SK-N-DZ (cell line): ENCODE measurements at regions not wholly inside any gene's neighbourhood (a gene's known extent, or its start where the extent isn't known, plus 50 kb on each side); places are given as distances from the start of the nearest gene placed in this dataset.
"Not testable (repeated sequence)": the region's sequence is repeated elsewhere in the genome, so short reads cannot be mapped to it uniquely, and the experiment has no call there.

Experiments used
- DNase-seq: peaks from one replicate; pipeline ENCODE4 v3.0.0-alpha.2; 2015; ENCODE audit warnings: low spot score

DNA sequence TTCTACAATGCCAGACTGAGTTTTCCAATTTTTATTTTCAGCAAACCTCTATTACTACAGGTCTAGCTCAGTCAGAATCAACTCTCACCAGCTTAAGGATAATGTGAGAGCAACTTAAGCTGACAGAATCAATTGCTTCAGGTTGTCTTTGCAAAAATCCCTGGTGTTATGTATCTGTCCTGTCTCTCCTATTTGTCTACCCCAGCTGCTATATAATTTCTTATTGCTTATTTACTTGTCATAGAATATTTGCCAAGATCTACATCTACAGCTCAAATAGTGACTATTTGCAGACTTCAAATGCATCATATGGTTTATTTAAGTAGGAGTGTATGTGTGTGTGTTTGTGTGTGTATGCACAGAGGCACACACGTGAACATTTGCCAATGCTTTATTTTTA lies 54.1 kb downstream of the FOXG1 start:
- no peak for DNase-seq

DNA sequence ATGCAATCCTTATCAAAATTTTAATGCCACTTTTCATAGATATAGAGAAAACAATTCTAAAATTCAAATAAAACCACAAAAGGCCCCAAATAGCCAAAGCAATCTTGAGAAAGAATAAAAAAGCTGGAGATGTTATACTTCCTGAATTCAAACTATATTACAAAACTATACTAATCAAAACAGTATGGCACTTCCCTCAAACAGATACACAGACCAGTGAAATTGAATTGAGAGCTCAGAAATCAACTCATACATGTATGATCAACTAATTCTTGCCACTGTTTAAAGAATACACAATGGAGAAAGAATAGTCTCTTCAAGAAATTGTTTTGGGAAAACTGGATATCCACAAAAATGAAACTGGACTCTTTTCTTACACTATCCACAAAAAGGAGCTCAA lies 55.4 kb downstream of the FOXG1 start:
- no peak for DNase-seq

DNA sequence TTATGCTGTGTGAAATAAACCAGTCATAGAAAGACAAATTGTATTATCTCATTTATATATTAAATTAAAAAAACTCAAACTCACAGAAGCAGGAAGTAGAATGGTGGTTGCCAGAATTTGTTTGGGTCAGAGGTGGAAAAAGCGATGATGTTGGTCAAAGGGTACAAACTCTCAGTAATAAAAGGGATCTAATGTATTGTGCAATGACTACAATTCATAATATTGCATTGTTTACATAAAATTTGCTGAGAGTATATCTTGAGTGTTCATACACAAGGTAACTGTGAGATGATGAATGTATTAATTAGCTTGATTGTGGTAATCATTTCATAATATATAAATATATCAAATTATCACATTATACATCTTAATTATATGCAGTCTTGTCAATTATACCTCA lies 56.7 kb downstream of the FOXG1 start:
- DNase-seq: no peak

DNA sequence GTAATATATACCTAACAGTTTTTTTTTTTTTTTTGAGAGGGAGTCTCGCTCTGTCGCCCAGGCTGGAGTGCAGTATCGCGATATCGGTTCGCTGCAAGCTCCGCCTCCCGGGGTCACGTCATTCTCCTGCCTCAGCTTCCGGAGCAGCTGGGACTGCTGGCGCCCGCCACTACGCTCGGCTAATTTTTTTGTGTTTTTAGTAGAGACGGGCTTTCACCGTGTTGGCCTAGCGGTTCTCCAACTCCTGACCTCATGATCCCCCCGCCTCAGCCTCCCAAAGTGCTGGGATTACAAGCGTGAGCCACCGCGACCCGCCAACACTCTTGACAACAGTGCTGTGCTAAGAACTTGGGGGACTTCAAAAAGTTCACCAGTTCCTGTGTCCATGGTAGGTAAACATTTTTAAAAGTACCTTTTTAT lies 63.5 kb downstream of the FOXG1 start:
- no peak for DNase-seq

DNA sequence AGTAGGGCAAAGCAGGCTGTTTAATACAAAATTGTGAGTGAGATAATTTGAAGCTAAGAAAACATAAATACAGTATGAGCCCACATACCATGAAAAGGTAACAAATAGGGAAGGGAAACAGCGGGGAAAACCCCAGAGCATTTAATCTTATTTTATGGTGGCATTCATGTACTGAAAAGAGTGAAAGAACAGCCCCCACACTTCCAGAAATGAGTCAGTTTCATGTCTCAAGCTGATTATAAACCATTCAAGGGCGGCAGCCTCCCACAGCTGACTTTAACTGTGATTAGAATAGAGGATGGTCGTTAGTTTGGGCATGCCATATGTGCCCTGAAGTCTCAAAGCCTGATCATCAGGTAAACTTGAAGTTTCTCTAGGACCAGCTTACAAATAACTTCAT lies 64.5 kb downstream of the FOXG1 start:
- DNase-seq: no peak

DNA sequence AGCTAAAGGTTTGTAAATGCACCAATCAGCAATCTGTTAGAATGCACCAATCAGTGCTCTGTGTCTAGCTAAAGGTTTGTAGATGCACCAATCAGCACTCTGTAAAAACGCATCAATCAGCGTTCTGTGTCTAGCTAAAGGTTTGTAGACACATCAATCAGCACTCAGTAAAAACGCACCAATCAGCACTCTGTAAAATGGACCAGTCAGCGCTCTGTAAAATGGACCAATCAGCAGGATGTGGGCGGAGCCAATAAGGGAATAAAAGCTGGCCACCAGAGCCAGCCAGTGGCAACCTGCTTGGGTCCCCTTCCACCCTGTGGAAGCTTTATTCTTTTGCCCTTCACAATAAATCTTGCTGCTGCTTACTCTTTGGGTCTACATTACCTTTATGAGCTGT lies 76.0 kb downstream of the FOXG1 start:
- not testable (repeated sequence) for DNase-seq

DNA sequence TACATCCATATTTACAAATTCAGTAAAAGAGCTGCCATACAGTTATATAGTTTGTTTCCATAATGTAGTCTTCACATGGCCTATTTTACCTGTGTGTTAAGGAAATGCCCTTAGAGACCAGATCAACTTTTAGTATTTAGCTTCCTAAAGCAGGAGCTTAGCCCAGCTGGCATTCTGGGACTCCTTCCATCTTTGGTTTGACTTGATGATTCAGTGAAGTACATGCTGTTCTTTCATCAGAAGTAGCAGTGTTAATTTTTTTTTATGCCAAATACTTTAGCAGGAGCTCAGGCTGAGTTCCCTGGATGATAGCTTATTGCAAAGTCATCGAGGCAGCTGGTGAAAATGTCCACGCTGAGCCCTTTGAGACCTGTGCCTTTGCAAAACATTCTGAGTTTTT lies 101.0 kb downstream of the FOXG1 start:
- DNase-seq: no peak

DNA sequence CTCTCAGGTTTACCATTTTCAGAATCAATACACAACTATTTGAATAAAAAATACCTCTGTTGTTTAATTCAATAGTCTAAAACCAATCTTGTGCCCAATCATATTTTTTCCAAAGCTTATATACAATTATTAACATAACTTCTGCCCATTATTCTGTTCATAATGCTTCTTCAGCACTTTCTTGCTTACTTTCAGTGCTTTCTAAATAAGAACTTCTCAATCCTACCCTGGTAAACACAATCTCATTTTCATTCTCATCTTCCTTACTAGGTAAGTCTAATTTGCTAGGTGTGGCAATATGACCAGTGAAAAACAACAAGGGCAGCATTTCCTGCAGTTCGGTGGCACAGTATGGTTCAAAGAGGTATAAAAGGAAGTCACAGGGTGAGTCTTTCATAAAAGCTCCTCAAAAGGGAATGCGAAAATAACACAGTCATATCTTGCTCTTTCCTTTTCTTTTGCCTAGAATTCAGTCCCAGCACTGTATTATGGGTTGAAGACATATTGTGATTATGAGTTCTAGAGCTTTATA lies 103.5 kb downstream of the FOXG1 start:
- no peak for DNase-seq

DNA sequence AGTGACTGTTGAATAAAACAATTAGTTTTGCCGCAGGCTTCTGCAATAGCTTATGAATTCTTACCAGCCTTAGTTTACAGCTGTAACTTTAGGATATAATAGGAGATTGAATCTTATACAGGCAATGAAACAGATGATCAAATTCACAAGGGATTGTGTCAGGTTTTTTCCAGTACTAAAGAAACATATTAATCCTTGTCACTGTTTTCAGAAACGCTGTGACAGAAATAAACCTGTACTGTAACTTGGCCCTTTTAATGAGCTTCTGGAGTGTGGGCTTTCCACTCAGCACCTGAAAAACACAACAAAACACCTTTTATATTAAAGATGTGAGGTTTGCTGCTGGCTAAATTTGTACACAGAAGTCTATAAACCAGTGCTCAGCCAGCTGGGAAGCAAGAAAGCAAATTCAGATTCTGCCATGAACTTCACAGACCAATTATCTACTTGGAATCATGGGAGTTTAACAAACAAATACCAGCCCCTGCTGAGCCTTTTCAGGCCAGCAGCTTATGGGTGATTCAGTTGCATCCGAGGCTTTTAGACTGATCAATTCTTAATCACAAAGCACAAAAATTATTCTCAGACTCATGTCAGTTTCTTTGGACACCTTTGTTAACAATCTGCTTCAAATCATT lies 109.5 kb downstream of the FOXG1 start:
- no peak for DNase-seq

DNA sequence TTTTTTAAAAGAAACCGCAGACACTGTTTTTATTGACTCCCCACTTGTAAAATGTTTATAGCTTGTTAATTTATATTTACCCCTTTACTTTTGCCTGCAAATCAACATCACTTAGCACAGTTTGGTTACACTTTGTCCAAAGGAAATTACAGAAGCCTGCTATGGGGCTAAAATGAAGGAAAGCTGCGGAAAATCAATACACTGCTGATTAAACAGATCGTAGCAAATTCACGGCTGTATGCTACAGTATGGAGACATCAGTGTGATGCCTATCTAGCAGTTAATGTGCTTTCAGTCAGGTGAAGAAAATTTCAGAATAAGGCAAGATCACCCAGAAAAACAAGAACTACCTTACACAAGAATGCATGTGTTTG lies 110.0 kb downstream of the FOXG1 start:
- no peak for DNase-seq

DNA sequence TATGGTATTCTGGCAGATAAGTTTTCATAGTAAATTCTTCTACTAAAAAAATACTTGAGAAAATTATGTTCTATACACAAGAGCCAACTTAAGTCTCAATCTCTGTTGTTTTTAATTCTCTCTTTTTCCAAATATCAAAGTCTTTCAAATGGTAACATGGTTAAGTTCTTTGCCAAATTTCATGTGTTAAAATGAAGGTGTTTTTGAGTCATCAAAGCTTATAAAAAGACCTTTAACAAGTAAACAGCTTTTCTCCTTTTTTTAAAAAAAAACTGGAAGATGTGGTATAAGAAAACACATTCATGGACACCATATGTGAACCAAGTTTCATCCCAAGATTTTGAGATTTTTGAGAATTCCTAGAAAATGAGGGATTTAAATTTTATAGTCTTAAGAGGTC lies 111.3 kb downstream of the FOXG1 start:
- DNase-seq: no peak

DNA sequence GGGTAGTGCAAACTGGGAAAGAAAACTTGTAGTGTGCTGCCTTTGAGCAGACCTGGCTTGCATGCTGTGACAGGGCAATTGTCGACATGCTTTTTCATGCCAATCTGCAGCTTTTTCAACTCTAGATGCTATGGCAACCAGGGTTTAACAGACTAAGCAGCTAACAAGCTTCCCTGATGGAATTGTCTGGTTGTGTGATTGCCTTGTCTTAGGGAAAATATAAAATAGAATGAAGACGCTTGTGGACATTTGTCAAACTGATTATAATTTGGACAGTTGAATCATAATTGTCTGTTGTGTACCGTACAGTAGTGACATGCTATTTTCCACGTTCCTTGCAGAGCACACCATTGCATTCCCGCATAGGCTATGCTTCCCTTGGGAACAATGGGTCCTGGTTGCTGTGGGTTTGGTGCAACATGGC lies 113.0 kb downstream of the FOXG1 start:
- no peak for DNase-seq

DNA sequence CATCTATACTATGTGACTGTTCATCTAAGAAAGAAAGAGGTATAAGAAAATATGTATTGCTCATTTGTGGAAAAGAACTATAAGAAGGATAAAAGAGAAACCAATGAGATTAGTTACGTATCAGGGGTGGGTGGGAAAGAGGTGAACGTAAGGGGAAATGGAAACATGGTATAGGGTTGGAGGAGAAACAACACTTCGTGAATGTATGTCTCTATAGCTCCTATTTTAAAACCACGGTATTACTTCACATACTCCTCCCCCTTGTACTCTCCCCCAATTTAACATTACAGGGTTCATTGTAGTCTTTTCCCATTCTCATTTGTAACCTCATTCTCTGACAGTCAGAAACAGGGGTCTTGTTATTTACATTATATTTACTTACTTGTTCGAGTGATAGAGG lies 120.4 kb downstream of the FOXG1 start:
- DNase-seq: no peak

DNA sequence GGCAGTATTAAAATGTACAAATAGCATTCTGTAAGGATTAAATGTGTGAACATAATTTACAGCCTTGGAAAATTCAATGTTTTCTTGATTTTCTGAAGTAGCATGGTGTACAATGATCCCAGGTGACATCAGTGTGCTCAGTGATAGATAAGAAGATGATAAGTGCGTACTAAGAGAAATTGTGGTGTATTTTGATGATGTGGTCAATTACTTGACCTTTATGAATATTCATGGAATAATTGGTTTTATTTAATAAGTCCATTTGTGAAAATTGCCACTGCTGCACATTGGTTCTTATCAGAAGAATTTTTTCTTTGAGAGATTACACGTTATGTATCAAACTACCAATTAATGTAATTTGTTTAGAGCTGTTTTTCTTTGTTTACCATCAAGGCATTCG lies 128.8 kb downstream of the FOXG1 start:
- DNase-seq: no peak

DNA sequence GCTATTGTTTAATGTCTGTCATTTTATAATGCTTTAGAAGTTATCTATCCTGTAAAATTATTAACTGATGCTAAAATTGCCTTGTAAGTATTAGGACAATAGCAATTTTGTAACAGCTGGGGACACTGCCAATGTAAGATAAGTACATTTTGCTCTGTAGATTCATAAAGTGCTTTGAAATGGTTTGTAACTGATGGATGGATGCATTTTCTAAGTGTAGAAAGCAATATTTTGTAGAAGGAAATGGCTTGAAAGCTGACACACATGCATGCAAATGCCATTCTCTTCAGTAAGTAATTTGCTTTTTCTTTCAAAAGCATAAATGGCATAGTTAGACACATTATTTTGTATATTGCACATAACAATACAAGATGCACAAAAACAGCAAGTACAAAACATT lies 129.8 kb downstream of the FOXG1 start:
- DNase-seq: no peak

DNA sequence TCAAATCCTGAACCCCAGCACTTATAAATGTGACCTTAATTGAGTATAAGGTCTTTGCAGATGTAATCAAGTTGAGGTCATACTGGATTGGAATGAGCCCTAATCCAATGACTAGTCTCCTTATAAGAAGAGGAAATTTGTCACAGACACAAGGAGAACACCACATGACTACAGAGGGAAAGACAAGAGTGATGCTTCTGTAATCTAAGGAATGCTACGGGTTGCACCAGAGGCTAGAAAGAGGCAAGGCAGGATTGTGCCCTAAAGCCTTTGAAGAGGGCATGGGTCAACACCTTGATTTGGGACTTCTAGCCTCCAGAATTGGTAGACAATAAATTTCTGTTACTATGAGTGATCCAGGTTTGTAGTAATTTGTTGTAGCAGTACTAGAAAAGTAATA lies 135.0 kb downstream of the FOXG1 start:
- DNase-seq: no peak

DNA sequence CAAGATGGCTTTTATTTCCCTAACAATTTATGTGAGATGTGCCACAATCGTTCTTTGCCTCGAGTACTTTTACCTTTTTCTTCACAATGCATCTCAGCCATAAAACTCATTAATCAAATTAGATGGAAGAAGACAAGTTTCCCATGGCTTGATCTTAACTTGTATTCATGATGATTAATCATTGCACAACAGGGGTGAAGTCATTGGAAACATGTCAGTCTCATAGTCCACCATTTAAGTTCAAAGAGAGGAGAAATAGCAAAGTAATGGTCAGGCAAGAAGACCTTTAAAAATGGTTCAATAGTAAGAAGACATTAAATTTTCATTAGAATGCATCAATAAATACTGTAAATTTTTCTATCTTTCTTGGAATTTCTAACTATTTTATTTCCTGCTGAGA lies 136.3 kb downstream of the FOXG1 start:
- no peak for DNase-seq

DNA sequence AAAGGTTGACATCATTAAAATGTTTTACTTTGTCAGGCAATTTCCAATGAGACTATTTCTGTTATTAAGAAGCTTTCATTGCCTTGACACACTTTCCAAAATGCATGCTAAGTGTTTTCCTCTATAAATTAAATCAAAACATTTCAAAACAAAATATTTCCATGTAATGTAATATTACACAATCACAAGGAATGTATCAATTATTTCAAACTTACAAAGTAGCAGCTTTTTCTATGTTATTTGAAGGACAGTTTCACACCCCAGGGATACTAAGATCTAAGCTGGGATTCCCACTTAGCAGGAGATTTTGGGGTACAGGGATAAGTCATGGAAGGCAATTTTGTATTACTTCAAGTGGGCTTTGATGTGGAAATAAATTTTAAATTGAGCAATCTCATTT lies 144.9 kb downstream of the FOXG1 start:
- DNase-seq: no peak

DNA sequence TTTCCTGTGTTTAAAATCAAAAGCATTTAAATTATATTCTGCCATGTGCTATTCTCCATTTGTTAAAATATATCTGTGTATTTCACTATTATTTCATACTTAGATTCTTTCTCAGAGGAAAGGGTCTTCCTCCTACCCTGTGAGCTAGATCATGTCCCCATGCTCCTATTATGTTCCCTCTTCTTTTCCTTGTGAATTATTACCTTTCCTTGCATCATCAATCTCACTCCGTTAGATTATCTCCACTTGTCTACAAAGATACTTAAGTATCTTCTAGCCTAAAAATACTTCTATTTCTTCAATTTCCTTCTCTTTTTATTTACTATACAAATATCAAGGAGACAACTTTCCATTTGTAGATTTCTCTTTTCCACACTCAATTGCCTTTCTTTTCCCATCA lies 146.5 kb downstream of the FOXG1 start:
- DNase-seq: no peak

DNA sequence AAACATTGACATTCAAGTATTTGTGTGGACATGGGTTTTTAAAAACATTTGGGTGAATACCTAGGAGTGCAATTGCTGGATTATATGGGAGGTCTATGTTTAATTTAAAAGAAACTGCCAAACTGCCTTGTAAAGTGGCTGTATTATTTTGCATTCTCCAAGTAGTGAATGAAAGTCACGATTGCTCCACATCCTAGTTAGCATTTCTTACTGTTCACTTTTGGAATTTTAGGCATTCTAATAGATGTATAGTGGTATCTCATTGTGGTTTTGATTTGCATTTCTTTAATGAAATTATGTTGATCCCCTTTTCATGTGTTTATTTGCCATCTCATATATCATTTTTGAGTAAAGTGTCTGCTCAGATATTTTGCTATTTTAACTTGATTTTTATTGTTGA lies 159.5 kb downstream of the FOXG1 start:
- DNase-seq: no peak

DNA sequence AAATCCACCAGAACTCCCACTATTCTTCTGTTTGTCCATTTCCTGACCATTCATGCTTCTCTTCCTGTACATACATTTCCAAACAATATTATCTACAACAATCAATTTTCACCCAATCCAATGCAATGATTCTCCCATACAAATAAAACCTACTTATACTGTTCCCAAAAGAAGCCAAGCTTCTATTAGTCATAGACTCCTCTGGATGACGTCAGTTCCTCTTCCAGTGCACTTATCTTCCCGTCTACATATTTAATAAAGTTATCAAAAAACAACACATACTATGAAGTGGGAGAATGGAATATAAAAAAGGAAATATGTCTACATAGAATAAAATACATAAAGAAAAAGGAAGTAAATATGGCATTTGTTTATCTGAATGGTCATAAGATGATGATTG lies 165.4 kb downstream of the FOXG1 start:
- DNase-seq: no peak

DNA sequence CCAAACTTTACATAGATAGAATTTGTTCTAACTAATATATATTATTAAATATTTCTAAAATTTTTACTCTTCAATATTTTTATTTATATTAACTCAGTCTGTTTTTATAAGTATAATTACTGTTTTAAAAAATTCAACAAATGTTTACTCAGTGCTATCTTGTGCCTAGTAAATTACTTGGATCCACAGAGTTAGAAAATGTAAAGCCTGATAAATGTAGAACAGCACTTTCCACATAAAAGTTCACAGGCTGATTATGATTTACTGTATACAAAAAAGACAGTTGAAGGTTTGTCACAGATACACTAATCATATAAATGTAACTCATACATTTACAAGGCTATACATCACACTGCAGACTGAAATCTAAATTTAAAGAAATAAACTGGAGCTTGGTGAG lies 170.0 kb downstream of the FOXG1 start:
- DNase-seq: no peak

DNA sequence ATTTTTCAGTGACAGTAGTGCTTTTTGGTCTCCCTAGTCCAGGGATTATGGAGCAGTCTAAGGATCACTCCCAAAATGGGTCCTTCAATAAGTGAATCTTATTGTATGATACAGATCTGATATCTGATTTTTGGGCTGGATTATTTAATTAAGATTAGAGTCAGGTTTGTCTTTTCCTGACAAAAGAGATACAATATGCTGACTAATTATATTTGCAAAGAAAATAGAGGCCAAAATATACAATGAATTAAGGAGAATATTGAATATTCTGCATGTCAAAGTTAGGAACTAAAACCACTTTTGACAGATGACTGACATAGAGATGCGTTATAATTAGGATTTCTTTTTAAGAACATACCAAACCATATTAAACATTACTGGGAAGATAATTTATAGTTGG lies 175.2 kb downstream of the FOXG1 start:
- no peak for DNase-seq

DNA sequence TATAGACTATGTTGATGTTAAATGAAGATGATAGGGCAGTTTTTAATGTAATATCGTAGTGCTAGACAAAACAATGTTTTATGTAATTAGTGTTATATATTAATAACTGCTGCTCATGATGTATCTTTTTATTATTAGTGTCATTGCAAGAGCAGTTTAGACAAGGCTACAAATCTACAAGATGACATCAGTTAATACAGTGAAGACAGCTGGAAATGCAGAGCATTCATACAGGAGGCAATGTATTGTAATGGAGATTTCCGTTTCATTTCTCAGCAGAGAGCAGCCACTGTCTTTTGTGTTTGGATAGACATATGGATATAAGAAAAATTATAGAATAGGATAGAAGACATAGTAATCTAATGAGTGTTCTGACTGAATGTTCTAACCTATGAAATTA lies 178.0 kb downstream of the FOXG1 start:
- no peak for DNase-seq
